ENCODE measurements at regions not wholly inside any gene's neighbourhood (a gene's known extent, or its start where the extent isn't known, plus 50 kb on each side); places are given as distances from the start of the nearest gene placed in this dataset.

DNA sequence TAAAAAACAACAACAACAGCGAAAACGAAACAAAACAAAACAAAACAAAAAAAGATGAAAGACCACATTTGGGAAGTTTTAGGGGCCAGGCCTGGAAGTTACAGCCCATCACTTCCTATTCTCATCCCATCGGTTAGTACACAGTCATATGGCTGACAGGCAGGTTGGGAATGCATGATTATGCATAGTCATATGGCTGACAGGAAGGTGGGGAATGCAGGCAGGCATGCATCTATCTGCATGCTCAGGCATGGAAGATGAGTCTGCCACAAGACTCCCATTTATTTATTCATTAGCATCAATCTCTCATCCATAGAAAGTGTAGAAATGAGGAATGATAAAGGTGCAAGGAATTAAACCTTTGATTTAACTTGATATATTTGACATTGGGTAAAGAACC lies 325.3 kb upstream of the MEX3C start:
- H3K4me3 ChIP-seq (ENCODE audit: low read depth, low read length) = no peak overlapping the region
- no peak for DNase-seq (ENCODE audit: low read depth)
- TF ChIP-seq, protein P1, sequence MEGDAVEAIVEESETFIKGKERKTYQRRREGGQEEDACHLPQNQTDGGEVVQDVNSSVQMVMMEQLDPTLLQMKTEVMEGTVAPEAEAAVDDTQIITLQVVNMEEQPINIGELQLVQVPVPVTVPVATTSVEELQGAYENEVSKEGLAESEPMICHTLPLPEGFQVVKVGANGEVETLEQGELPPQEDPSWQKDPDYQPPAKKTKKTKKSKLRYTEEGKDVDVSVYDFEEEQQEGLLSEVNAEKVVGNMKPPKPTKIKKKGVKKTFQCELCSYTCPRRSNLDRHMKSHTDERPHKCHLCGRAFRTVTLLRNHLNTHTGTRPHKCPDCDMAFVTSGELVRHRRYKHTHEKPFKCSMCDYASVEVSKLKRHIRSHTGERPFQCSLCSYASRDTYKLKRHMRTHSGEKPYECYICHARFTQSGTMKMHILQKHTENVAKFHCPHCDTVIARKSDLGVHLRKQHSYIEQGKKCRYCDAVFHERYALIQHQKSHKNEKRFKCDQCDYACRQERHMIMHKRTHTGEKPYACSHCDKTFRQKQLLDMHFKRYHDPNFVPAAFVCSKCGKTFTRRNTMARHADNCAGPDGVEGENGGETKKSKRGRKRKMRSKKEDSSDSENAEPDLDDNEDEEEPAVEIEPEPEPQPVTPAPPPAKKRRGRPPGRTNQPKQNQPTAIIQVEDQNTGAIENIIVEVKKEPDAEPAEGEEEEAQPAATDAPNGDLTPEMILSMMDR (IDR thresholded peaks at IDR 0.05; ENCODE audit: low read depth, low read length, missing control alignments) = no peak

DNA sequence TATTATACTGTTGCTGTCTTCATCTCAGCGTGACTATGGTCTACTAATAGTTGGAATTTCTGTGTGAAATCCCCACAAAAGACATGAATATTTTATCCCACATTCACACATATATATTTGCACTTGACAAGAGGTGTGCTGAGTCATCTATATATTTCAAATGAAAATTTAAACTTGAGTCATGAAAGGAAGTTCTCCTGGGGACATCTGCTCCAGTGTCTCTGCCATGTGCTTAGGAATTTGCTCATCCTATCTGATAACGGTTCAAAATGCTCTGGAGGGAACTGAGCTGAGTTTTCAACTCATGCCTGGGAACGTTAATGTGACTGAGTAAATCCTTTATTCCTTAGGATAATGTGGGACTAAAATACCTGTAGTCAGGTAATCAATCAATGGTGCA lies 326.2 kb upstream of the MEX3C start:
- H3K4me3 ChIP-seq (ENCODE audit: low read depth, low read length) = no peak overlapping the region
- no peak for DNase-seq (ENCODE audit: low read depth)
- TF ChIP-seq, protein P1 (IDR thresholded peaks at IDR 0.05; ENCODE audit: low read depth, low read length, missing control alignments) = no peak

DNA sequence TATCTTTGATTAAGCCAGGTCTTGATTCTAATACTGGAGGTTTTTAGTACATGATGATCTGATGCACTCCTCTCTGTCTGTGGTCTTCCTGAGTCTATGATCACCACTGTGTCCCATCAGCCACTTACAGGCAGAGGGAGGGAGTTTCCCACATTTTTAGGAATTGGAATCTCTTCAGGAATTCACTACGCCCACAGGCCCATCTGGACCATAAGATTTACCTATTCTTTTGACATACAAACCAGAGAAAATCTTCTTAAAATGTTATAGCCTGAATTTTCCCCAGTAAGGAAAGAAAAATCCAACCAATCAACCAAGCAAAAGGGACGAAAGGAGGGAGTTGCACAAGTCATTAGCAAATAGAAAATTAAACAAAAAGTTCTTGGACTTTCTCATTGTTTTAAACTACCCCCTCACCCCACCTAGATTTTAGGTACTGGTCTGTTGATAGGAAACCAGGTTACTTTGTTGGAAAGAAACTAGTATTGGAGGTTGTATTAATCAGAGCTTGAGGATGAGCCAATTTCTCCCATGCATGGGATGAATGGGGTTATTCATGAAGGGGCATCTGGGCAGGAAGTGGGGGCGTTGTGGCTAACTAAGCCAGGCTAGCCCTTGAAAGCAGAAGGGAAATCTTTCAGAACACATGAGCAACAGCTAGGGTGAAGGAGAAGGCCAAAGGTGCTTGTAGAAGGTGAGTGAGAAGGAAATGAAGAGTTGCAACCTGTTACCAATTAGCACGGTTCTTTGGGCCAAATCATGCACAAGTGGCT lies 328.2 kb upstream of the MEX3C start:
- DNase-seq (ENCODE audit: low read depth) = no peak
- TF ChIP-seq, protein P1 (IDR thresholded peaks at IDR 0.05; ENCODE audit: low read depth, low read length, missing control alignments) = no peak
- H3K4me3 ChIP-seq (ENCODE audit: low read depth, low read length) = no peak overlapping the region

DNA sequence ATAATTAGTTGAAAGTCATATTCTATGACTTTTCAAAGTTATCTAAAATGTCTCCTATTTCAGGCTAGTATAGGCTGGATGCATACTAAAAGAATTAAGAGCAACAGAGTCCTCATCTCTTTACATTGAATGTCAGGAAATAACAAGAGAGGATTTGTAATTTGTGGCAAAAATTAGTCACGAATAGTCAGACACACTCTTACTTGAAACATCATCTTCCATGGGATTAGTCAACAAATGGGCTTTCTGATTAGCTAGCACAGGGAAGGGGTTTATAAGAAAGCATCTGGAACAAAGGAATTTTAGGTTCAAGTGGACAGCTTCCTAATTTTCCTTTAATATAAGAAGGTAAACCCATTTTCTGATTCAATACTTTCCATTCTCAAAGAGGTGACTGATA lies 330.3 kb upstream of the MEX3C start:
- no peak overlapping the region for H3K4me3 ChIP-seq (ENCODE audit: low read depth, low read length)
- TF ChIP-seq, protein P1 (IDR thresholded peaks at IDR 0.05; ENCODE audit: low read depth, low read length, missing control alignments) = no peak

DNA sequence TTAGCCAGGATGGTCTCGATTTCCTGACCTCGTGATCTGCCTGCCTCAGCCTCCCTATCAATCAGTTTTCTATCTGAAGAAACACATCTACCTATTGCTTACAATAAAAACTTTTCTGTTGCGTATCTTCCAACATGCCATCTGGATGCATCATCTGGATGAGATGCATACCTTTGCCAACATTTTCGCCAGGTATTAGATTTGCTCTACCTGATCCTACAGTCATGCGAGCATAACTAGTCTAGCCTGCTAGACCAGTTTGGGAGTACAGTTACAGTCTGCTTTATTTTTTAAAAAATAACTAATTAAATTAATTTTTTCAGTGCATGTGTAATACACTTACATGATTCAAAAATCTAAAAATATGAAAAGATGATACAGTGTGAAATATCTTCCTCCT lies 334.0 kb upstream of the MEX3C start:
- no peak overlapping the region for H3K4me3 ChIP-seq (ENCODE audit: low read depth, low read length)
- TF ChIP-seq, protein P1 (IDR thresholded peaks at IDR 0.05; ENCODE audit: low read depth, low read length, missing control alignments) = no peak
- DNase-seq (ENCODE audit: low read depth) = no peak

More for the DNA sequence above, 330.3 kb upstream of the MEX3C start:
- DNase-seq (ENCODE audit: low read depth) = no peak

DNA sequence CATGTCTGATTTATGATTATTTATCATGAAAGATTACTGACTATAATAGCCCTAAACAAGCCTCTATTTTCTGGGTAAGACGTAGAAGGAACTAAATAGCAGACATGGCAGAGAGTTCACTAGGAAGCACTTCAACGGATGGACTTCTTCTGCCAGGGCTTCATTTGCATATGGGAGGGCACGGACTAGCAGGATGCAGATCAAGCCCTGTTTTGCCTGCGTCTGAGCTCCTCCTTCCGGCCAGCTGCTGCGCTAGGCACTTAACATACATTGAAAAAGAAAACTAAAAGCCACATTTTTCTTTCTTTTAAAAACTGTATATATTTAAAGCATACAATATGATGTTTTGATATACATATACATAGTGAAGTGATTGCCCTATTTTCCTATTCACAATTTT lies 340.0 kb upstream of the MEX3C start:
- TF ChIP-seq, protein P1 (IDR thresholded peaks at IDR 0.05; ENCODE audit: low read depth, low read length, missing control alignments) = no peak
- no peak overlapping the region for H3K4me3 ChIP-seq (ENCODE audit: low read depth, low read length)
- no peak for DNase-seq (ENCODE audit: low read depth)

DNA sequence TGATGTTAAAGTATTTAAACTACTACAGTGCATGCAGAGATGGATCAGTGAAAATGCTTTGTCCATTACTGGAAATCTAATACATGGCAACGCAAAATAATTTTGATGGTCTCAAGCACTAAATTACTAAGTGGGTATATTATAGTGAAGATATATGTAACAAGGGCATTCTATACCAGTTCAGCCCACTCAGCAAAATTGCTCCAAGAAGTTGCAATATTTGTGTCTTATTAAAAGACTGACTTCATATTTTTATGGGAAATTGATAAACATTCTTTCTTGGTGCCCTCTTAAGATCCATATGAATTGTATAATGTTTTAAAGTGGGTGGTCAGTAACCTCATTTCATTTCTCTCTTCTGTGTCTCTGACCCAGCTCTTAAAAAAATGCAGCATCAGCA lies 343.1 kb upstream of the MEX3C start:
- TF ChIP-seq, protein P1 (IDR thresholded peaks at IDR 0.05; ENCODE audit: low read depth, low read length, missing control alignments) = no peak
- DNase-seq (ENCODE audit: low read depth) = no peak
- no peak overlapping the region for H3K4me3 ChIP-seq (ENCODE audit: low read depth, low read length)

Measured in GM12864 (cell line).